GM12878 (cell line): ENCODE measurements at regions not wholly inside any gene's neighbourhood (a gene's known extent, or its start where the extent isn't known, plus 50 kb on each side); places are given as distances from the start of the nearest gene placed in this dataset.

Experiments
- ATAC-seq: fragments of 200-7000 bp; cut with Tn5 transposase; 3 replicates; pipeline ENCODE4 v1.9.1; 2020; ENCODE audit warnings: mild to moderate bottlenecking, moderate library complexity
- BruUV-seq: library from RNA; stranded (reverse); fragments of 400-500 nt; replicated peaks from 2 replicates; lab custom pipeline; 2021; lab: Mats Ljungman, UMichigan
- CTCF ChIA-PET: fragments of 300-600 bp; sonication (Branson Sonifier 250); formaldehyde crosslinking; extraction: SDS; loops from one replicate; lab custom pipeline; 2021; ENCODE audit warnings: inconsistent platforms; lab: Yijun Ruan, JAX
- POLR2A ChIA-PET: fragments of 350-600 bp; formaldehyde crosslinking; extraction: SDS; loops from one replicate; lab custom pipeline; 2021; ENCODE audit warnings: inconsistent platforms; lab: Charles Lee
- RAD21 ChIA-PET: fragments of 300-600 bp; sonication (Branson Sonifier 250); formaldehyde crosslinking; loops from one replicate; lab custom pipeline; 2023; ENCODE audit warnings: antibody characterized with exemption; ENCODE audit not compliant: unreplicated experiment; lab: Charles Lee
- SMC1A ChIA-PET: fragments of 300-600 bp; sonication (Branson Sonifier 250); formaldehyde crosslinking; loops from one replicate; lab custom pipeline; 2023; ENCODE audit not compliant: unreplicated experiment, uncharacterized antibody; lab: Charles Lee
- DNase-seq: peaks from one replicate; pipeline ENCODE4 v3.0.0-alpha.2; 2011; ENCODE audit warnings: low read depth, low spot score
- FAIRE-seq: peaks from 3 replicates; lab custom pipeline; 2011; peaks lifted over from hg19 to GRCh38; lab: Jason Lieb, UNC
- H2AFZ ChIP-seq: 2 replicates; pipeline ENCODE4 v1.6.0; 2011; ENCODE audit warnings: low read depth, low read length, control low read depth; ENCODE audit not compliant: control insufficient read depth
- H3K27ac ChIP-seq: 2 replicates; pipeline ENCODE4 v1.5.1; 2011; ENCODE audit warnings: control low read depth; ENCODE audit not compliant: control insufficient read depth, insufficient read depth
- H3K27me3 ChIP-seq, 2 experiments: replicated peaks in 1 of 2; 2 replicates each; pipeline versions ENCODE4 v1.6.0 to v1.6.1; 2011; ENCODE audit warnings: low read length in 1 of 2; ENCODE audit not compliant: control insufficient read depth in 2 of 2, insufficient read depth in 2 of 2
- H3K36me3 ChIP-seq, 2 experiments: 2 replicates each; pipeline ENCODE4 v1.5.1; 2011; ENCODE audit warnings: low read length in 1 of 2; ENCODE audit not compliant: control insufficient read depth in 2 of 2, insufficient read depth in 2 of 2
- H3K4me1 ChIP-seq: 2 replicates; pipeline ENCODE4 v1.6.1; 2011; ENCODE audit warnings: mild to moderate bottlenecking, low read length, moderate library complexity, mixed read lengths; ENCODE audit not compliant: control insufficient read depth, insufficient read depth
- H3K4me2 ChIP-seq: 2 replicates; pipeline ENCODE4 v1.6.0; 2011; ENCODE audit warnings: control low read depth; ENCODE audit not compliant: control insufficient read depth, insufficient read depth
- H3K4me3 ChIP-seq: fragments of 200-600 bp; sonication (generic); 2 replicates; pipeline ENCODE4 v1.5.1; 2016
- H3K79me2 ChIP-seq: 2 replicates; pipeline ENCODE4 v1.6.0; 2011; ENCODE audit warnings: low read length; ENCODE audit not compliant: control insufficient read depth, insufficient read depth
- H3K9ac ChIP-seq: 2 replicates; pipeline ENCODE4 v1.8.0; 2011; ENCODE audit warnings: low read length, control low read depth, mixed read lengths; ENCODE audit not compliant: control insufficient read depth, insufficient read depth
- H3K9me3 ChIP-seq: replicated peaks from 3 replicates; pipeline ENCODE4 v1.5.1; 2011; ENCODE audit warnings: mild to moderate bottlenecking, low read length; ENCODE audit not compliant: control insufficient read depth, insufficient read depth
- H4K20me1 ChIP-seq: 2 replicates; pipeline ENCODE4 v1.6.0; 2011; ENCODE audit not compliant: control insufficient read depth, insufficient read depth
- ATF3 ChIP-seq: IDR thresholded peaks from 2 replicates; pipeline ENCODE4 v1.6.1; 2011; ENCODE audit warnings: low read depth, mild to moderate bottlenecking, low read length, moderate library complexity, borderline replicate concordance; ENCODE audit errors: extremely low read depth
- BACH1 ChIP-seq: fragments of 450-650 bp; IDR thresholded peaks from 2 replicates; pipeline ENCODE4 v1.6.1; 2017; ENCODE audit warnings: mild to moderate bottlenecking, borderline replicate concordance
- BCL11A ChIP-seq: IDR thresholded peaks from 2 replicates; pipeline ENCODE4 v1.6.1; 2011; ENCODE audit warnings: low read depth, low read length
- CEBPZ ChIP-seq: fragments of 150-350 bp; IDR thresholded peaks from 2 replicates; pipeline ENCODE4 v1.6.1; 2016; ENCODE audit warnings: low read depth, low read length
- FOXM1 ChIP-seq: IDR thresholded peaks from 2 replicates; pipeline ENCODE4 v1.6.1; 2012; ENCODE audit warnings: low read depth, mild to moderate bottlenecking, inconsistent platforms, low read length, moderate library complexity
- KAT2A ChIP-seq: conservative IDR thresholded peaks from 2 replicates; pipeline ENCODE4 v1.6.1; 2011; ENCODE audit warnings: low read depth, low read length; ENCODE audit not compliant: control insufficient read depth
- NBN ChIP-seq: fragments of 450-650 bp; IDR thresholded peaks from 2 replicates; pipeline ENCODE4 v1.6.1; 2016
- RAD51 ChIP-seq: fragments of 450-650 bp; IDR thresholded peaks from 2 replicates; pipeline ENCODE4 v1.6.1; 2016; ENCODE audit warnings: moderate library complexity, mild to moderate bottlenecking, inconsistent platforms
- ZNF384 ChIP-seq: IDR thresholded peaks from 2 replicates; pipeline ENCODE4 v1.6.1; 2012; ENCODE audit warnings: low read depth, mild to moderate bottlenecking, low read length, improper control_type of control experiment, borderline replicate concordance
- ZNF592 ChIP-seq: fragments of 450-650 bp; IDR thresholded peaks from 2 replicates; pipeline ENCODE4 v1.6.1; 2017; ENCODE audit warnings: mild to moderate bottlenecking, moderate library complexity
- ZNF622 ChIP-seq: fragments of 450-650 bp; IDR thresholded peaks from 2 replicates; pipeline ENCODE4 v1.6.1; 2017; ENCODE audit warnings: mild to moderate bottlenecking, inconsistent platforms
- WGBS: methylation state at CpG from one replicate; pipeline ENCODE4 v1.1.6; 2016; ENCODE audit warnings: low lambda C conversion rate; ENCODE audit not compliant: insufficient replicate concordance, insufficient coverage; ENCODE audit errors: missing lambda C conversion rate; 5-methylcytosine and 5-hydroxymethylcytosine counted together
- in situ Hi-C: fragments of 300-500 bp; cut with MboI; formaldehyde crosslinking; loops from 9 replicates; pipeline ENCODE4 v1.14.3; 2018; ENCODE audit warnings: mixed read lengths
- intact Hi-C: fragments of 100-400 bp; cut with micrococcal nuclease; formaldehyde crosslinking; loops from one replicate; pipeline ENCODE4 v1.14.2; 2022; ENCODE audit not compliant: unreplicated experiment

- FAIRE-seq (no peak), DNase-seq (no peak), ATAC-seq (no peak)
- BruUV-seq: no TSS peak
- Histone ChIP-seq H2AFZ (no peak overlapping the region), H3K79me2 (no peaks in the 10 kb centered on the region), H3K27me3 (no peaks in the 10 kb centered on the region), H3K9ac (no peak overlapping the region), H3K4me2 (no peak overlapping the region), H3K27ac (no peak overlapping the region), H4K20me1 (no peaks in the 10 kb centered on the region), H3K36me3 (no peaks in the 10 kb centered on the region), H3K9me3 (no peaks in the 10 kb centered on the region), H3K4me3 (no peak overlapping the region), H3K4me1 (no peaks in the 10 kb centered on the region)
- TF ChIP-seq KAT2A (no peak), BACH1 (no peak), ZNF592 (no peak)
- in situ Hi-C loops: no loop called here
- intact Hi-C loops: no loop called here
- CTCF ChIA-PET: interaction anchor here (1.0 kb wide), 1 partner anchor 78 kb away, joined by 3 read pairs; no protein-coding TSS in a partner anchor
- SMC1A ChIA-PET: no interaction called here
- RAD21 ChIA-PET: no interaction called here
- POLR2A ChIA-PET: no interaction called here
- 51% methylated on average over 10 of the region's 10 CpGs for WGBS
These were observed 437.3 kb downstream of the MED13L start for GRCh38 chr12:115840159-115840558.

- H2AFZ ChIP-seq: no peak overlapping the region
- ATAC-seq (no peak), FAIRE-seq (no peak), DNase-seq (no peak)
- H3K9me3 ChIP-seq: no peaks in the 10 kb centered on the region
- BruUV-seq: no TSS peak
- SMC1A ChIA-PET: interaction anchor here (1.0 kb wide), 1 partner anchor 17 kb away, joined by 4 read pairs; no protein-coding TSS in a partner anchor
- no peaks in the 10 kb centered on the region for H3K36me3 ChIP-seq
- H3K79me2 ChIP-seq: no peaks in the 10 kb centered on the region
- CTCF ChIA-PET: no interaction called here
- H3K4me3 ChIP-seq: no peak overlapping the region
- H3K4me1 ChIP-seq: no peaks in the 10 kb centered on the region
- intact Hi-C loops (no loop called here), in situ Hi-C loops (no loop called here)
- no peaks in the 10 kb centered on the region for H3K27me3 ChIP-seq
- no peak overlapping the region for H3K27ac ChIP-seq
- POLR2A ChIA-PET: no interaction called here
- no peaks in the 10 kb centered on the region for H4K20me1 ChIP-seq
- no peak overlapping the region for H3K4me2 ChIP-seq
- 0% methylated on average over 1 of the region's 1 CpG for WGBS
- H3K9ac ChIP-seq: no peak overlapping the region
- RAD21 ChIA-PET: no interaction called here
- TF ChIP-seq ZNF622 (no peak), FOXM1 (no peak), RAD51 (no peak), ATF3 (no peak), NBN (no peak), ZNF384 (no peak), CEBPZ (no peak), BCL11A (no peak)
These were observed 438.5 kb downstream of the MED13L start for GRCh38 chr12:115838952-115839351.
